A673 (cell line): ENCODE measurements at regions not wholly inside any gene's neighbourhood (a gene's known extent, or its start where the extent isn't known, plus 50 kb on each side); places are given as distances from the start of the nearest gene placed in this dataset.

ENCODE experiments used
- BruUV-seq: library from RNA; stranded (reverse); fragments of 400-500 nt; replicated peaks from 2 replicates; lab custom pipeline; 2021; lab: Mats Ljungman, UMichigan
- CTCF ChIA-PET: fragments of 300-600 bp; sonication (Branson Sonifier 250); formaldehyde crosslinking; loops from one replicate; lab custom pipeline; 2022; ENCODE audit warnings: antibody characterized with exemption; lab: Charles Lee
- POLR2A ChIA-PET: fragments of 300-600 bp; sonication (Branson Sonifier 250); formaldehyde crosslinking; loops from one replicate; lab custom pipeline; 2022; ENCODE audit warnings: antibody characterized with exemption; ENCODE audit not compliant: low non-redundant PET; lab: Charles Lee
- DNase-seq: peaks from one replicate; pipeline ENCODE4 v3.0.0-alpha.2; 2015; ENCODE audit warnings: low spot score
- H3K27ac ChIP-seq: fragments of 200-600 bp; sonication (generic); 2 replicates; pipeline ENCODE4 v1.5.1; 2016; ENCODE audit warnings: mixed run types, low read depth, mild to moderate bottlenecking, mixed read lengths, antibody characterized with exemption, low read length; ENCODE audit not compliant: poor library complexity, severe bottlenecking
- H3K27me3 ChIP-seq: fragments of 200-600 bp; sonication (generic); replicated peaks from 2 replicates; pipeline ENCODE4 v1.6.1; 2017; ENCODE audit warnings: mixed run types, low read depth, mild to moderate bottlenecking, mixed read lengths, antibody characterized with exemption, low read length; ENCODE audit not compliant: insufficient read depth, poor library complexity
- H3K36me3 ChIP-seq: fragments of 200-600 bp; sonication (generic); 2 replicates; pipeline ENCODE4 v1.6.1; 2016; ENCODE audit warnings: mixed run types, mild to moderate bottlenecking, mixed read lengths, antibody characterized with exemption, low read length; ENCODE audit not compliant: insufficient read depth, poor library complexity, severe bottlenecking
- H3K4me1 ChIP-seq: fragments of 200-600 bp; sonication (generic); 2 replicates; pipeline ENCODE4 v1.6.1; 2017; ENCODE audit warnings: mixed run types, mild to moderate bottlenecking, mixed read lengths, antibody characterized with exemption, low read length; ENCODE audit not compliant: insufficient read depth, poor library complexity, severe bottlenecking
- H3K4me3 ChIP-seq: fragments of 200-600 bp; sonication (generic); 2 replicates; pipeline ENCODE4 v1.5.1; 2016; ENCODE audit warnings: low read depth, mixed run types, mild to moderate bottlenecking, mixed read lengths, low read length; ENCODE audit not compliant: poor library complexity, severe bottlenecking
- H3K9me3 ChIP-seq: fragments of 200-600 bp; sonication (generic); 2 replicates; pipeline ENCODE4 v1.6.1; 2016; ENCODE audit warnings: mixed run types, low read depth, mild to moderate bottlenecking, mixed read lengths, antibody characterized with exemption, low read length; ENCODE audit not compliant: poor library complexity, severe bottlenecking
- CTCF ChIP-seq: fragments of 300-800, 200-600 bp; sonication (generic); conservative IDR thresholded peaks from 2 replicates; pipeline ENCODE4 v1.5.1; 2017; ENCODE audit warnings: low read depth, mild to moderate bottlenecking, antibody characterized with exemption, low read length, moderate library complexity, mixed read lengths
- EZH2 ChIP-seq: fragments of 200-600 bp; sonication (generic); IDR thresholded peaks from 2 replicates; pipeline ENCODE4 v1.6.1; 2017; ENCODE audit warnings: borderline replicate concordance, low read depth, mild to moderate bottlenecking, mixed read lengths, antibody characterized with exemption, low read length; ENCODE audit not compliant: poor library complexity, severe bottlenecking
- intact Hi-C: fragments of 100-400 bp; cut with micrococcal nuclease; formaldehyde crosslinking; loops from one replicate; pipeline ENCODE4 v1.10.0; 2022; ENCODE audit not compliant: unreplicated experiment

GRCh38 chr7:117992635-117993376, 119.6 kb upstream of the CTTNBP2 start:
- intact Hi-C loops: no loop called here
- ChIA-PET POLR2A (interaction anchor here (0.6 kb wide), 1 partner anchor 454 kb away, joined by 5 read pairs; no protein-coding TSS in a partner anchor), CTCF (interaction anchor here (0.7 kb wide), 1 partner anchor 161 kb away, joined by 3 read pairs; no protein-coding TSS in a partner anchor)
- Histone ChIP-seq H3K27ac (no peak overlapping the region), H3K4me3 (no peak overlapping the region), H3K9me3 (no peaks in the 10 kb centered on the region), H3K36me3 (no peaks in the 10 kb centered on the region), H3K4me1 (no peaks in the 10 kb centered on the region), H3K27me3 (no peaks in the 10 kb centered on the region)
- DNase-seq: no peak
- no TSS peak for BruUV-seq
- TF ChIP-seq CTCF: no peak
- no peak for TF ChIP-seq EZH2

GRCh38 chr7:117993377-117994003, 120.2 kb upstream of the CTTNBP2 start:
- Histone ChIP-seq H3K4me1 (no peaks in the 10 kb centered on the region), H3K4me3 (no peak overlapping the region), H3K9me3 (no peaks in the 10 kb centered on the region), H3K27me3 (no peaks in the 10 kb centered on the region), H3K27ac (no peak overlapping the region), H3K36me3 (no peaks in the 10 kb centered on the region)
- ChIA-PET POLR2A (interaction anchor here (0.6 kb wide), 1 partner anchor 455 kb away, joined by 5 read pairs; no protein-coding TSS in a partner anchor), CTCF (interaction anchor here (0.7 kb wide), 1 partner anchor 160 kb away, joined by 3 read pairs; no protein-coding TSS in a partner anchor)
- BruUV-seq: no TSS peak
- peak; percentile 84 for DNase-seq
- intact Hi-C loops: no loop called here
- peak; percentile 73 for TF ChIP-seq CTCF
- no peak for TF ChIP-seq EZH2

- no peaks in the 10 kb centered on the region for H3K4me1 ChIP-seq
- H3K4me3 ChIP-seq: no peak overlapping the region
- TF ChIP-seq EZH2: no peak
- no peak for TF ChIP-seq CTCF
- no peaks in the 10 kb centered on the region for H3K27me3 ChIP-seq
- DNase-seq: no peak
- POLR2A ChIA-PET: no interaction called here
- CTCF ChIA-PET: no interaction called here
- intact Hi-C loops: no loop called here
- H3K9me3 ChIP-seq: no peaks in the 10 kb centered on the region
- no TSS peak for BruUV-seq
- no peak overlapping the region for H3K27ac ChIP-seq
- no peaks in the 10 kb centered on the region for H3K36me3 ChIP-seq
Measured at GRCh38 chr7:117995850-117996650, 122.8 kb upstream of the CTTNBP2 start.
